Brain microvascular endothelial cell (primary cell): ENCODE measurements at regions not wholly inside any gene's neighbourhood (a gene's known extent, or its start where the extent isn't known, plus 50 kb on each side); places are given as distances from the start of the nearest gene placed in this dataset.
A peak's percentile ranks its signal among the peaks of the same experiment; 100 is the strongest.

Experiments
- DNase-seq: peaks from one replicate; pipeline ENCODE4 v3.0.0-alpha.2; 2020
- H3K27ac ChIP-seq: fragments of 250-450 bp; sonication (Bioruptor Pico); 2 replicates; pipeline ENCODE4 v1.5.1; 2020; ENCODE audit warnings: mild to moderate bottlenecking, moderate library complexity
- H3K27me3 ChIP-seq: fragments of 250-450 bp; sonication (Bioruptor Pico); replicated peaks from 2 replicates; pipeline ENCODE4 v1.5.1; 2020; ENCODE audit warnings: mild to moderate bottlenecking
- H3K36me3 ChIP-seq: fragments of 250-450 bp; sonication (Bioruptor Pico); replicated peaks from 2 replicates; pipeline ENCODE4 v1.5.1; 2020; ENCODE audit warnings: mild to moderate bottlenecking
- H3K4me3 ChIP-seq: 2 replicates; pipeline ENCODE4 v1.5.1; 2011; ENCODE audit warnings: low read depth, mild to moderate bottlenecking, control low read depth, low read length, moderate library complexity
- CTCF ChIP-seq: IDR thresholded peaks from 2 replicates; pipeline ENCODE4 v1.5.1; 2011; ENCODE audit warnings: low read depth, mild to moderate bottlenecking, moderate library complexity, low read length, control low read depth, inconsistent platforms; ENCODE audit errors: missing control alignments
- in situ Hi-C: cut with HindIII; loops from 2 replicates; pipeline ENCODE4 v1.10.0; 2017; ENCODE audit warnings: low sequenced_read_pairs, low pct_ligation_motif_present

- Histone ChIP-seq H3K27me3 (no peaks in the 10 kb centered on the region), H3K27ac (no peak overlapping the region), H3K4me3 (no peak overlapping the region), H3K36me3 (no peaks in the 10 kb centered on the region)
- no peak for TF ChIP-seq CTCF
- in situ Hi-C loops, result no loop called here
- DNase-seq, result no peak
Observed at GRCh38 chr6:4553387-4553786, 222.8 kb upstream of the CDYL start.

DNA sequence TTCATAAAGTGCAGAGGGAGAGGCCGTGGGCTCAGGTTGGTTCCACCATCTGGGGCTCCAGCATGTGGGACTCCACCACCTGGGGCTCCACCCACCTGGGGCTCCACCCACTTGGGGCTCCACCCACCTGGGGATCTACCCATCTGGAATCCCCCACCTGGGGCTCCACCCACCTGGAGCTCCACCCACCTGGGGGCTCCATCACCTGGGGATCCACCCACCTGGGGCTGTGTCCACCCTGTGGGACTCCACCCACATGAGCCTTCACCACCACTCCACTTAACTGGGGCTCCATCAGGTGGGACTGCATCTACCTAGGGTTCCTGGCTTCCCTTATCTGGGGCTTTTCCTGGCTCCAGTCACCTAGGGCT lies 226.0 kb upstream of the CDYL start:
- in situ Hi-C loops, result no loop called here
- Histone ChIP-seq H3K27me3 (no peaks in the 10 kb centered on the region), H3K4me3 (no peak overlapping the region), H3K36me3 (no peaks in the 10 kb centered on the region), H3K27ac (no peak overlapping the region)
- no peak for DNase-seq
- no peak for TF ChIP-seq CTCF

- Histone ChIP-seq H3K27ac (no peak overlapping the region), H3K36me3 (no peaks in the 10 kb centered on the region), H3K4me3 (no peak overlapping the region), H3K27me3 (no peaks in the 10 kb centered on the region)
- in situ Hi-C loops, result no loop called here
- no peak for TF ChIP-seq CTCF
- DNase-seq, result no peak
Observed at GRCh38 chr6:4549556-4550226, 226.5 kb upstream of the CDYL start.

DNA sequence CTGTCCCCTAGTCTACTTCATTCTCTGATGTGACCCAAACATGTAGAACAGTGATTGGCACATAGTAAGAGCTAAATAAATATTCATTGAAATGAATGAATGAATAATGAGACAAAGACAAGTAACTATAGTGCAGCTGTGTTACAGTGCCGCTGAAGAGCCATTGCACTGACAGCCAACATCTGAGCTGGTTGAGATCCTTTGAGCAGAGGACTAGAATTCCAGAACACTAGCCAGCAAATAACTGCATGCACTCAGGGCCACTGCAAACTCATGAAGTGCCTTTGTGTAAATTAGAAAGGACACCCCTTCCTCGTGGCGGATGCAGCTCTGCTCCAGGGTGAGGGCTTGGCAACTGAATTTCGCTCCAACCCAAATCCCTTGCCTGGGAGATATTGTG lies 230.3 kb upstream of the CDYL start:
- in situ Hi-C loops, result no loop called here
- no peak for DNase-seq
- Histone ChIP-seq H3K4me3 (no peak overlapping the region), H3K27ac (no peak overlapping the region), H3K27me3 (no peaks in the 10 kb centered on the region), H3K36me3 (no peaks in the 10 kb centered on the region)
- no peak for TF ChIP-seq CTCF

DNA sequence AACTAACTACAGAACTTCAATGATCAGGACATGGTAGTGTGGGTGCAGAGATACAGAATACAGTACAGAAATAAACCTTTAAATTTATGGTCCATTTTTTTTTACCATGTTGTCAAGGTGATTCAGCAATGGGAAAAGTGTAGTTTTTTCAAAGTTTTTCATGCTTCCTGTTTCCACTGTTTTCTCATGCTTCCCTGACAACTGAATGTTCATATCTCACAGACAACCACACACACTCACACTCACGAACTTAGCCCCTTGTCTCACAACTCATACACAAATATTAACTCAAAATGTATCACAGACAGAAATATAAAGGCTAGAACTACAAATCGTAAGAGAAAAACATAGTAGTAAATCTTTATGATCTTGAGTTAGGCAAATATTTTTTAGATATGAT lies 232.6 kb upstream of the CDYL start:
- in situ Hi-C loops, result no loop called here
- H3K36me3 ChIP-seq, result no peaks in the 10 kb centered on the region
- no peak overlapping the region for H3K4me3 ChIP-seq
- no peaks in the 10 kb centered on the region for H3K27me3 ChIP-seq
- DNase-seq, result peak; percentile 36
- no peak overlapping the region for H3K27ac ChIP-seq
- no peak for TF ChIP-seq CTCF

GRCh38 chr6:4533576-4533975 lies 242.6 kb upstream of the CDYL start:
- no peak overlapping the region for H3K4me3 ChIP-seq
- in situ Hi-C loops, result no loop called here
- no peak for DNase-seq
- H3K36me3 ChIP-seq, result no peaks in the 10 kb centered on the region
- H3K27ac ChIP-seq, result no peak overlapping the region
- no peaks in the 10 kb centered on the region for H3K27me3 ChIP-seq
- no peak for TF ChIP-seq CTCF
